ENCODE measurements at regions not wholly inside any gene's neighbourhood (a gene's known extent, or its start where the extent isn't known, plus 50 kb on each side); places are given as distances from the start of the nearest gene placed in this dataset.

- Histone ChIP-seq H3K4me3 (no peak overlapping the region), H3K27ac (no peak overlapping the region), H3K36me3 (replicated peaks in 1 of 2) (no peaks in the 10 kb centered on the region), H3K4me1 (replicated peaks in 1 of 2) (no peaks in the 10 kb centered on the region), H3K9me3 (replicated peaks in 1 of 3) (no peaks in the 10 kb centered on the region), H3K27me3 (no peaks in the 10 kb centered on the region)
- intact Hi-C loops (cut with DNase I) = no loop called here
- 50 to 57% (median 53%) methylated on average over 1 of the region's 1 CpG for WGBS, 4 donors
- DNase-seq = no peak
- TF ChIP-seq POLR2A (IDR thresholded peaks at IDR 0.05) (no peak), CTCF (IDR thresholded peaks at IDR 0.05) (no peak)
Measured at GRCh38 chr3:79871656-79872055, 103.9 kb upstream of the ROBO1 start.

GRCh38 chr3:79870313-79870620, 102.5 kb upstream of the ROBO1 start:
- TF ChIP-seq CTCF (IDR thresholded peaks at IDR 0.05) = no peak
- no peak for TF ChIP-seq POLR2A (IDR thresholded peaks at IDR 0.05)
- no peak for DNase-seq
- intact Hi-C loops (cut with DNase I) = no loop called here

GRCh38 chr3:79869461-79870312, 101.9 kb upstream of the ROBO1 start:
- Histone ChIP-seq H3K4me1 (replicated peaks in 1 of 2) (no peaks in the 10 kb centered on the region), H3K9me3 (replicated peaks in 1 of 3) (no peaks in the 10 kb centered on the region), H3K4me3 (no peak overlapping the region), H3K27me3 (no peaks in the 10 kb centered on the region), H3K36me3 (replicated peaks in 1 of 2) (no peaks in the 10 kb centered on the region), H3K27ac (no peak overlapping the region)
- DNase-seq = no peak
- 72 to 86% (median 83%) methylated on average over 4 of the region's 4 CpGs for WGBS, 4 donors
- intact Hi-C loops (cut with DNase I) = no loop called here
- TF ChIP-seq POLR2A (IDR thresholded peaks at IDR 0.05) = no peak
- no peak for TF ChIP-seq CTCF (IDR thresholded peaks at IDR 0.05)

More at GRCh38 chr3:79870313-79870620, 102.5 kb upstream of the ROBO1 start:
- H3K27me3 ChIP-seq = no peaks in the 10 kb centered on the region
- no peaks in the 10 kb centered on the region for H3K36me3 ChIP-seq (replicated peaks in 1 of 2)
- no peak overlapping the region for H3K4me3 ChIP-seq
- no peaks in the 10 kb centered on the region for H3K9me3 ChIP-seq (replicated peaks in 1 of 3)
- no peak overlapping the region for H3K27ac ChIP-seq
- no peaks in the 10 kb centered on the region for H3K4me1 ChIP-seq (replicated peaks in 1 of 2)

- WGBS, 4 donors = 69 to 88% (median 79%) methylated on average over 2 of the region's 2 CpGs
Measured at GRCh38 chr3:79866162-79866561, 98.4 kb upstream of the ROBO1 start.

More at GRCh38 chr3:79866162-79866561, 98.4 kb upstream of the ROBO1 start:
- Histone ChIP-seq H3K36me3 (replicated peaks in 1 of 2) (no peaks in the 10 kb centered on the region), H3K9me3 (replicated peaks in 1 of 3) (no peaks in the 10 kb centered on the region), H3K27me3 (no peaks in the 10 kb centered on the region), H3K27ac (no peak overlapping the region), H3K4me3 (no peak overlapping the region), H3K4me1 (replicated peaks in 1 of 2) (no peaks in the 10 kb centered on the region)
- DNase-seq = no peak
- intact Hi-C loops (cut with DNase I) = no loop called here
- TF ChIP-seq POLR2A (IDR thresholded peaks at IDR 0.05) (no peak), CTCF (IDR thresholded peaks at IDR 0.05) (no peak)
